OCI-LY3 (cell line): ENCODE measurements at regions not wholly inside any gene's neighbourhood (a gene's known extent, or its start where the extent isn't known, plus 50 kb on each side); places are given as distances from the start of the nearest gene placed in this dataset.
"Not testable (repeated sequence)": the region's sequence is repeated elsewhere in the genome, so short reads cannot be mapped to it uniquely, and the experiment has no call there.

Source experiments
- H2AFZ ChIP-seq: fragments of 200-600, 300-600 bp; shearing (Covaris generic); 2 replicates; pipeline ENCODE4 v1.6.0; 2014; ENCODE audit warnings: antibody characterized with exemption, low read depth, low read length
- H3K27ac ChIP-seq: fragments of 200-600, 300-600 bp; sonication (generic); 2 replicates; pipeline ENCODE4 v1.5.1; 2014; ENCODE audit warnings: mild to moderate bottlenecking, low read length, moderate library complexity, mixed read lengths
- H3K27me3 ChIP-seq: fragments of 200-600, 300-600 bp; sonication (generic); 2 replicates; pipeline ENCODE4 v1.6.1; 2014; ENCODE audit warnings: low read depth, low read length, mixed read lengths
- H3K36me3 ChIP-seq: fragments of 200-600, 300-600 bp; sonication (generic); replicated peaks from 2 replicates; pipeline ENCODE3; 2014; ENCODE audit warnings: low read depth, low read length, mixed read lengths
- H3K4me1 ChIP-seq: fragments of 300-600, 200-600 bp; sonication (generic); 2 replicates; pipeline ENCODE4 v1.6.1; 2014; ENCODE audit warnings: low read length, mixed read lengths
- H3K4me2 ChIP-seq: fragments of 200-600, 300-600 bp; sonication (generic); 2 replicates; pipeline ENCODE4 v1.6.1; 2014; ENCODE audit warnings: low read length, mixed read lengths
- H3K4me3 ChIP-seq: fragments of 300-600, 200-600 bp; sonication (generic); 2 replicates; pipeline ENCODE4 v1.5.1; 2014; ENCODE audit warnings: antibody characterized with exemption, mild to moderate bottlenecking, low read length, moderate library complexity
- H3K79me2 ChIP-seq: fragments of 300-600, 200-600 bp; shearing (Covaris generic); 2 replicates; pipeline ENCODE4 v1.6.1; 2014; ENCODE audit warnings: mild to moderate bottlenecking, low read length, mixed read lengths
- H3K9ac ChIP-seq: fragments of 300-600, 200-600 bp; shearing (Covaris generic); 2 replicates; pipeline ENCODE4 v1.6.0; 2014; ENCODE audit warnings: mild to moderate bottlenecking, low read length, moderate library complexity
- H3K9me3 ChIP-seq: fragments of 200-600, 300-600 bp; shearing (Covaris generic); 2 replicates; pipeline ENCODE4 v1.6.1; 2014; ENCODE audit warnings: low read length, mixed read lengths; ENCODE audit not compliant: insufficient read depth
- H4K20me1 ChIP-seq: fragments of 200-600, 300-600 bp; sonication (generic); 2 replicates; pipeline ENCODE4 v1.6.1; 2016; ENCODE audit warnings: low read length, mixed read lengths; ENCODE audit not compliant: insufficient read depth
- EZH2phosphoT487 ChIP-seq: fragments of 200-600 bp; shearing (Covaris generic); IDR thresholded peaks from 2 replicates; pipeline ENCODE4 v1.6.1; 2018; ENCODE audit warnings: antibody characterized with exemption, mixed run types, low read depth
- TF ChIP-seq, protein P1 (sequence below): fragments of 200-600, 300-600 bp; sonication (generic); IDR thresholded peaks from 2 replicates; pipeline ENCODE4 v1.5.1; 2014; ENCODE audit warnings: antibody characterized with exemption, low read length, low read depth

DNA sequence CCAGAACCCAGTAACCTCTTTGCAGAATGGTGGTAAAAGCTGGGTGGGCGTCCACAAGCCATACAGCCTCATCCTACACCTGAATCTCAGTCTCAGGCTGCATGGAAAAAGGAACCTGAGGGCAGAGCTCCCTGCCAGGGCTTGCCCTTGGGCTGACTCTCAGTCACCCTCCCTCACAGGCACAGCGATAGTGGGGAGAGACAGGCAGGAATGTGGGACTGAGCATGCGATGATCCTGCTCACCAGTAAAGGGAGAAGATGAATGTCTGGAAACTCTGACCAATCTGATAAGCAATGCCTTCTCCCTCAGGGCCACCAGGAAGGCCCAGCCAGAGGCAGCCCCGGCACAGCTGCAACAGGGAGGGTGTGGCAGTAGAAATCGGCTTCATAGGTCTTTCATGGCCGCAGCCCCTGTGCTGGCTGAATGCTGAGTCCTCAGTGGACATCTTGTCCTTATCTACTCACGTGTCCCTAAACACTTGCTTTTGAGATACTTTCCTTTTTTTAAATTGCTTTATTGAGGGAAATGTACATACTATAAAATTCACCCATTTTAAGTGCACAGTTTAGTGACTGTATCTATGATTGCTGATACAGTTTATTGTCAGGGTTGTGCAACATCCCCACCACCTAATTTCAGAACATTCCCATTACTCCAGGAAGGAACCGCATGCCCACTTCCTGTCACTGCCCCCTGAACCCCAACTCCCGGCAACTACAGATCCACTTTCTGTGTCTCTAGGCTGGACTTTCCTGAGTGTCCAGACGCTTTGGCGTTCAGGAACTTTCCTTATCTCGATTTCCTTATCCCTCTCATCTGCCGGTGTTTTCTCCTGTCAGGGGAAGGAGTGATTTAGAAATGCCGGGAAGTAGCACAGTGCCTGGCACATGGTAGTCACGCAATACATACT lies 258.1 kb downstream of the PCNX1 start:
- H3K9me3 ChIP-seq, result no peaks in the 10 kb centered on the region
- no peak overlapping the region for H3K27ac ChIP-seq
- H3K27me3 ChIP-seq, result no peaks in the 10 kb centered on the region
- H3K4me1 ChIP-seq, result peaks cover 9% of the 10 kb centered on the region
- TF ChIP-seq EZH2phosphoT487, result no peak
- H4K20me1 ChIP-seq, result no peaks in the 10 kb centered on the region
- H3K79me2 ChIP-seq, result no peaks in the 10 kb centered on the region
- no peak overlapping the region for H3K4me3 ChIP-seq
- no peaks in the 10 kb centered on the region for H3K36me3 ChIP-seq
- no peak overlapping the region for H3K9ac ChIP-seq
- no peak overlapping the region for H2AFZ ChIP-seq
- no peak overlapping the region for H3K4me2 ChIP-seq

DNA sequence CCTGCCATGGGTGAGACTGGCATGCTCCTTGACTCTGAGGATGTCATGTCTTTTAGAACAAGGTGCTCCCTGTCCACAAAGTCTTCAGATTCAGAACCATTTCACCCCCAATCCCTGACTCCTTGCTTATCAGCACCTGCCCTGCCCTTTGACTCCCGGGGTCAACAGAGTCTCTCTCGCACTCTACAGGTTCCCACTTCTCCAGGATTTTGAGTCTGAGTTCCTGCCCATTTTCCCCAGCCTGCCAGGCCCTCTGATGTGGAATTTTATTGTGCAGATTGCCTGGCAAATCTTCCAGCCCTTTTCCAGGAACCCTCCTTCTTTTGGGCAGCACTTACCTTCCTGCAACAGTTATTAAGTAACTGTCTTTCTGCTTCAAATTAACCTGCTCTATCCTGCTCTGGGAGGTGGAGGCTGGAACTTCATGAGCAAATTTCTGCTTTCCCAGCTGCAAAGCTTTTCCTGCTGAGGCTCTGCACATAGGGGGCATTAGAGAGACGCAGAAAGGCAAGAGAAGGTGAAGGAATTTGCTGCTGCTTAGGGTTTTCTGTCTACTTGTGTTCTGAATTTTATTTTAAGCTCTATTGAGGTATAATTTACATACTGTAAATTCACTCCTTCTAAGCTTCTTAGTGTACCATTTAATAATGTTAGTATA lies 259.1 kb downstream of the PCNX1 start:
- Histone ChIP-seq H3K79me2 (no peaks in the 10 kb centered on the region), H3K36me3 (no peaks in the 10 kb centered on the region), H3K4me3 (no peak overlapping the region), H3K9me3 (no peaks in the 10 kb centered on the region), H2AFZ (no peak overlapping the region), H3K4me1 (peaks cover 9% of the 10 kb centered on the region), H3K27me3 (no peaks in the 10 kb centered on the region), H4K20me1 (no peaks in the 10 kb centered on the region), H3K27ac (no peak overlapping the region), H3K9ac (no peak overlapping the region), H3K4me2 (no peak overlapping the region)
- TF ChIP-seq, protein P1, sequence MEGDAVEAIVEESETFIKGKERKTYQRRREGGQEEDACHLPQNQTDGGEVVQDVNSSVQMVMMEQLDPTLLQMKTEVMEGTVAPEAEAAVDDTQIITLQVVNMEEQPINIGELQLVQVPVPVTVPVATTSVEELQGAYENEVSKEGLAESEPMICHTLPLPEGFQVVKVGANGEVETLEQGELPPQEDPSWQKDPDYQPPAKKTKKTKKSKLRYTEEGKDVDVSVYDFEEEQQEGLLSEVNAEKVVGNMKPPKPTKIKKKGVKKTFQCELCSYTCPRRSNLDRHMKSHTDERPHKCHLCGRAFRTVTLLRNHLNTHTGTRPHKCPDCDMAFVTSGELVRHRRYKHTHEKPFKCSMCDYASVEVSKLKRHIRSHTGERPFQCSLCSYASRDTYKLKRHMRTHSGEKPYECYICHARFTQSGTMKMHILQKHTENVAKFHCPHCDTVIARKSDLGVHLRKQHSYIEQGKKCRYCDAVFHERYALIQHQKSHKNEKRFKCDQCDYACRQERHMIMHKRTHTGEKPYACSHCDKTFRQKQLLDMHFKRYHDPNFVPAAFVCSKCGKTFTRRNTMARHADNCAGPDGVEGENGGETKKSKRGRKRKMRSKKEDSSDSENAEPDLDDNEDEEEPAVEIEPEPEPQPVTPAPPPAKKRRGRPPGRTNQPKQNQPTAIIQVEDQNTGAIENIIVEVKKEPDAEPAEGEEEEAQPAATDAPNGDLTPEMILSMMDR, result peak; percentile 69
- TF ChIP-seq EZH2phosphoT487, result no peak

DNA sequence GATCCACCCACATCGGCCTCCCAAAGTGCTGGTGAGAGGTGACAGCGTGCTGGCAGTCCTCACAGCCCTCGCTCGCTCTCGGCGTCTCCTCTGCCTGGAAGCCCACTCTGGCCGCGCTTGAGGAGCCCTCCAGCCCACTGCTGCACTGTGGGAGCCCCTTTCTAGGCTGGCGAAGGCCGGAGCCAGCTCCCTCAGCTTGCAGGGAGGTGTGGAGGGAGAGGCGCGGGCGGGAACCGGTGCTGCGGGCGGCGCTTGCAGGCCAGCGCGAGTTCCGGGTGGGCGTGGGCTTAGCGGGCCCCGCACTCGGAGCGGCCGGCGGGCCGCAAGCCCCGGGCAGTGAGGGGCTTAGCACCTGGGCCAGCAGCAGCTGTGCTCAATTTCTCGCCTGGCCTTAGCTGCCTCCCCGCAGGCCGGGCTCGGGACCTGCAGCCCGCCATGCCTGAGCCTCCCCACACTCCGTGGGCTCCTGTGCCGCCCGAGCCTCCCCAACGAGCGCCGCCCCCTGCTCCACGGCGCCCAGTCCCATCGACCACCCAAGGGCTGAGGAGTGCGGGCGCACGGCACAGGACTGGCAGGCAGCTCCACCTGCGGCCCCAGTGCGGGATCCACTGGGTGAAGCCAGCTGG lies 260.2 kb downstream of the PCNX1 start:
- not testable (repeated sequence) for H3K27ac ChIP-seq, H3K4me2 ChIP-seq, H3K9ac ChIP-seq, H3K9me3 ChIP-seq, H3K27me3 ChIP-seq, H3K79me2 ChIP-seq, H4K20me1 ChIP-seq, H3K4me3 ChIP-seq, H2AFZ ChIP-seq, H3K36me3 ChIP-seq, H3K4me1 ChIP-seq

DNA sequence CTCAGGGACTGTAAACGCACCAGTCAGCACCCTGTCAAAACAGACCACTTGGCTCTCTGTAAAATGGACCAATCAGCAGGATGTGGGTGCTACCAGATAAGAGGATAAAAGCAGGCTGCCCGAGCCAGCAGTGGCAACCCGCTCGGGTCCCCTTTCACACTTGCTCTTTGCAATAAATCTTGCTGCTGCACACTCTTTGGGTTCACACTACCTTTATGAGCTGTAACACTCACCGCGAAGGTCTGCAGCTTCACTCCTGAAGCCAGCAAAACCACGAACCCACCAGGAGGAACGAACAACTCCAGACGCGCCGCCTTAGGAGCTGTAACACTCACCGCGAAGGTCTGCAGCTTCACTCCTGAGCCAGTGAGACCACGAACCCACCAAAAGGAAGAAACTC lies 260.9 kb downstream of the PCNX1 start:
- H3K27ac ChIP-seq, H3K36me3 ChIP-seq, H4K20me1 ChIP-seq, H3K27me3 ChIP-seq, H3K9me3 ChIP-seq, H3K79me2 ChIP-seq, H3K4me1 ChIP-seq: not testable (repeated sequence)
- Histone ChIP-seq H3K9ac (peak overlapping the region; percentile 22; the same call in 1 of the 2 replicates), H2AFZ (peak overlapping the region; percentile 67; the same call in 1 of the 2 replicates), H3K4me2 (peak overlapping the region; percentile 72), H3K4me3 (peak overlapping the region; percentile 72)

DNA sequence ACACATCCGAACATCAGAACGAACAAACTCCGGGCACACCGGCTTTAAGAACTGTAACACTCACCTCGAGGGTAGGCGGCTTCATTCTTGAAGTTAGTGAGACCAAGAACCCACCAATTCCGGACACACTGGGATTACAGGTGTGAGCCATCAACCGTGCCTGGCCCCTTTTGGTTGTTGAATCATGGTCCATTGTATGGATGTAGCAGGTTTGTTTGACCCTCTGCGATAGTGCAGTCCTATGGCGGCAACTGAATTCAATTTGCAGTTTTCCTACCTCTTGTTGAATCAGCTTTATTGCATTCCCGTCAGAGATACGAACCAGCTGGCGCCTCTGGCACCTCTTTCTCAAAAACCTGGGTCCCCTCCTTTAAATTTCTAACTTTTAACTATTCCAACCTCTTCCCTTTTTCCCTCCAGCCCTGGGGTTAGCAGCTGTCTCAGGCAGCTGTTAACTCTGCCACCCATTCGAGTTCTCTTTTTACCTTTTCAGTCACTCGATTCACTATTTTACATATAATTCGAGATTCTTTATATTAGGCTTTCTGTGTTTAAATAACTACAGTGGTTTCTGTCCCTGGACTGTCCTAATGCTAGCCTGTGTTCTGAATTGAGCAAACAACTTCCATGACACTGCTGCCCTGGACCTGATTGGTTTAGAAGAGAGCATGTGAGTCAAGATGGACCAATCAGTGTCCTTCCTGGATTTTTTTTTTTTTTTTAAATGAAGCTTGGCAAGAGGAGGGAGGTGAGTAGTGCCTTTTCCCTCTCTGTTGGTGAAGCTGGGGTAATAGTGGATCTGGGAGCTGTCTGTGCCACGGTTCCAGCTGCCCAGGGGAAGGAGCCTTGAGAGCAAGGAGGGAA lies 261.5 kb downstream of the PCNX1 start:
- Histone ChIP-seq H3K9me3 (no peaks in the 10 kb centered on the region), H4K20me1 (no peaks in the 10 kb centered on the region), H3K27ac (no peak overlapping the region), H3K4me2 (peak overlapping the region; percentile 72), H3K9ac (peak overlapping the region; percentile 22; the same call in 1 of the 2 replicates), H3K4me1 (peaks cover 1% of the 10 kb centered on the region), H3K36me3 (no peaks in the 10 kb centered on the region), H3K27me3 (no peaks in the 10 kb centered on the region), H2AFZ (peak overlapping the region; percentile 67; the same call in 1 of the 2 replicates), H3K79me2 (no peaks in the 10 kb centered on the region), H3K4me3 (peak overlapping the region; percentile 72)
- TF ChIP-seq, protein P1, result no peak
- TF ChIP-seq EZH2phosphoT487, result no peak
